Sigmoid colon (tissue), 4 donors: ENCODE measurements at regions not wholly inside any gene's neighbourhood (a gene's known extent, or its start where the extent isn't known, plus 50 kb on each side); places are given as distances from the start of the nearest gene placed in this dataset.

Experiments used
- CTCF ChIP-seq, 4 experiments: fragments of 450-650 bp in 3 of 4; fragments of 200-600 bp in 1 of 4; IDR thresholded peaks; one replicate each; pipeline ENCODE4 v1.5.1; 2016 to 2019; ENCODE audit warnings: antibody characterized with exemption in 4 of 4, mild to moderate bottlenecking in 3 of 4, moderate library complexity in 2 of 4
- EP300 ChIP-seq, 4 donors: sonication (generic); formaldehyde crosslinking; IDR thresholded peaks; one replicate each; pipeline ENCODE4 v1.6.1; 2017; ENCODE audit warnings: antibody characterized with exemption in 4 of 4
- POLR2A ChIP-seq, 2 donors: fragments of 450-650 bp; IDR thresholded peaks; one replicate each; pipeline ENCODE4 v1.6.1; 2016; ENCODE audit warnings: antibody characterized with exemption in 2 of 2, mild to moderate bottlenecking in 2 of 2, moderate library complexity in 2 of 2

GRCh38 chr6:15852289-15852688 lies 189.5 kb upstream of the DTNBP1 start:
- TF ChIP-seq CTCF (IDR thresholded peaks at IDR 0.05), result no peak
- TF ChIP-seq POLR2A (IDR thresholded peaks at IDR 0.05), result no peak
- TF ChIP-seq EP300 (IDR thresholded peaks at IDR 0.05), result no peak
